ENCODE measurements at regions not wholly inside any gene's neighbourhood (a gene's known extent, or its start where the extent isn't known, plus 50 kb on each side); places are given as distances from the start of the nearest gene placed in this dataset.
A peak's percentile ranks its signal among the peaks of the same experiment; 100 is the strongest.
"Not testable (repeated sequence)": the region's sequence is repeated elsewhere in the genome, so short reads cannot be mapped to it uniquely, and the experiment has no call there.

DNA sequence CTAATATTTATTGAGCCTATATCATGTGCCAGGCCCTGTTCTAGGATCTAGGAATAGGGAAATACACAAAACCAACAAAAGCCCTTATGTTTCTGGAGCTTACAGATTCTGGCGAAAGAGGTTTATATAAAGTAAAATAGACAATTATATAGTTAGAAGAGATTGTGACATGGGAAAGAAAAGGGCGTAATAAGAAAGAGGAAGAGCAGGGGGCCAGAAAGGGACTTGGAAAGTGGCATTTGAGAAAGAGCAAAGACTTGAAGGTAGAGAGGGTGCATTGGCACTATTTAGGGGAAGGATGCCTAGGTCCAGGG lies 322.5 kb upstream of the FAM78B start:
- DNase-seq, result no peak

DNA sequence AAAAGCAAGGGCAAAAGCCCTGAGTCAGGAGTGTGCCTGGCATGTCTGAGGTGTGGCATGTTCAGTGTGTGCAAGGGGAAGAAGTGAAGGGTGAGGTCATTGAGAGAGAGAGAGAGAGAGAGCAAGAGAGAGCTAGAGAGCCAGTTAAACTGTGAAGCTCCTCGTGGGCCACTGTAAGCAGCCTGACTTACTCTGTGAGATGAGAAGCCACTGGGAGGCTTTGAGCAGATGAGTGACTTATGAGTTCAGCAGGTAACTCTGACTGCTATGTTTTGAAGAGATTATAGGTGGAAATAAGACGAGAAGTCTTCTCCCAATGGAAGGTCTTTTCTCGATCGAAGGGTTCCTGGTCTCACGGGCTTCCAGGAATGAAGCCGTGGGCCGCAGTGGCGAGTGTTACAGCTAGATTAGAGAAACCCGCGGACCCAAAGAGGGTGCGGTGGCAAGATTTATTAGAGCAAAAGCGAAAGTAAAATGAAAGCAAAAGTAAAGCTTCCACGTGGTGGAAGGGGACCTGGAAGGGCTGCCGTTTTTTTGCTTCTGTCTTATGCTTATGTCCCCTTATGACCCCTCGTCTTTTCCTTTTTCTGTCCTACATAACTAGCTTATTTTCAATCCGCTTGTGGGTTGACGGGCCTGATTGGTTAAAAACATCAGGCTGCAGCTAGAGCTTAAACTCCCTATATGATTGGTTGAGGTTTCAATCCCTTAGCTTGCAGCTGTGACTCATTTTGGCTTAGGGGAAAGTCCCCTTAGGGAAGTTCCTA lies 323.1 kb upstream of the FAM78B start:
- no peak for DNase-seq

- DNase-seq, result no peak
Measured at GRCh38 chr1:166490437-166490991, 323.7 kb upstream of the FAM78B start.

DNA sequence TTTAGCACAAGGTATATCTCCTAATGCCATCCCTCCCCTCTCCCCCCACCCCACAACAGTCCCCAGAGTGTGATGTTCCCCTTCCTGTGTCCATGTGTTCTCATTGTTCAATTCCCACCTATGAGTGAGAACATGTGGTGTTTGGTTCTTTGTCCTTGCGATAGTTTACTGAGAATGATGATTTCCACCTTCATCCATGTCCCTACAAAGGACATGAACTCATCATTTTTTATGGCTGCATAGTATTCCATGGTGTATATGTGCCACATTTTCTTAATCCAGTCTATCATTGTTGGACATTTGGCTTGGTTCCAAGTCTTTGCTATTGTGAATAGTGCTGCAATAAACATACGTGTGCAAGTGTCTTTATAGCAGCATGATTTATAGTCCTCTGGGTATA lies 327.0 kb upstream of the FAM78B start:
- not testable (repeated sequence) for DNase-seq

DNA sequence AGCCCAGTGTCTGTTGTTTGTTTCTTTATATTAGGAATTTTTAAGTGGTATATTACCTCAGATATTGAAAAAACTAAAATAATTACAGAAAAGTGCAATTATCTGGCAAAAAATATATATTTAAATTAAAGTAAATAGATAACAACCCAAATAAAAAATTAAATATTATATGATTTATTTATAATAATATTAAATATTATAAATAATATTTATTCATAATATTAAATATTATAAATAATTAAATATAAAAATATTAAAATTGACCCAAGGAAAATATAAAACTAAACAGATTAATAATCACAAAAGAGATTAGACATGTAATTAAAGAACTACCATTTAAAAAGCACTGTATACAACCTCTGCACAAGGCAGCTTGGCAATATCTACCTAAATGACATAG lies 331.9 kb upstream of the POGK start:
- no peak for DNase-seq

GRCh38 chr1:166511761-166512160 lies 327.5 kb upstream of the POGK start:
- peak in 1 of 58 donors; percentile 1 for DNase-seq

- DNase-seq, result no peak
Measured at GRCh38 chr1:166514067-166514466, 325.2 kb upstream of the POGK start.

DNA sequence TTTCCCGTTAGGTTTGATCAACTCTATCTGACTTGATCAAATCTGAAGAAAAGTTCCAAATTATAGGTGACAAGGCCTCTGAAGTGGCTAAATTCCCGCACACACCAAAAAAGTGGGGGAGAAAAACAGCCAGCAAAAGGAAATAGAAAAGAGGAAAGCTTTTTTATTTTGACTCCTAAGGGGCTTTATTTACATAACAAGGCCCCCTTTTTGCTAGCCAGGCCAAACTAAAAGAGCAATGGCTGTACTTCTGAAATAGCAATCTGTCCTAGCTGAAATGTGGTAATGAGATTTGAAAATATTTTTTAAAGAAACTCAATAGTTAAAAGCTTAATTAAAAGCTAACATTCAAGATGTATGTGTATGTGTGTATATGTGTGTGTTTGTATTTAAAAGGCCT lies 311.5 kb upstream of the POGK start:
- no peak for DNase-seq

DNA sequence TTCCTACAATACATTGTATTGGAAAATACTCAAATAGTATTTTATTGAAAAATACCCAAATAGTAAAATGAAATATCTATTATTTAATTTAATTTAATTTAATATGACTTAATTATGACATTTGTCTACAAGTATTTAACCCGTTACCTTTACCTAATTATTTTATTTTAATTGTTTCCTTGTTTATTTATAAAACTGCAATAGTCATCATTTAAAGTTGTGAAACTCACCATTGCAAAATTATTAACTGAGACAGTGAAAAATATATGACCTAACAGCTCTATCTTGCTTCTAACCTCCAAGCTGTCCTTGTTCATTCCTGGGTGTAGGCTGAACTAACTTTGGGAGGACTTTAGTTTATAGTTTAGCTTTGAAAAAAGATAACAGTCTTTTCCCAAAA lies 300.6 kb upstream of the POGK start:
- no peak for DNase-seq

DNA sequence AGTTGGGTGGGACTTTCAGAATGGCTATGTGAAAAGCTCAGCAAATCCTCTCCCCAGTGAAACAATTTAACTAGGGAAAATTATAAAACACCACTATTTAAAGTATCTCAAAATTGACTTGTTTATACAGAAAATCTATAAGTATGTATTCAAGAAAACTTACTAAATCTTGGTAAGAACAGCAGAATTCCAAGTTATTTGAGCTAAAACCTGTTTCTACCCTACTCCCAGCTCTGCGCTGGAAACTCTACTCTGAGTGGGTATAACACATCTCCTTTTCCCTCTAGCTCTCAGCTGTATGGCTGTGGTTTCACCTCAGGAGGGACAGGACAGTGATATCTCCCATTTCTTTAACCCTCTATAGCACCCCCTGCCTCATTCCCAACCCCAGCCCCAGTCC lies 295.2 kb upstream of the POGK start:
- no peak for DNase-seq

GRCh38 chr1:166544561-166544960 lies 294.7 kb upstream of the POGK start:
- DNase-seq, result no peak

DNA sequence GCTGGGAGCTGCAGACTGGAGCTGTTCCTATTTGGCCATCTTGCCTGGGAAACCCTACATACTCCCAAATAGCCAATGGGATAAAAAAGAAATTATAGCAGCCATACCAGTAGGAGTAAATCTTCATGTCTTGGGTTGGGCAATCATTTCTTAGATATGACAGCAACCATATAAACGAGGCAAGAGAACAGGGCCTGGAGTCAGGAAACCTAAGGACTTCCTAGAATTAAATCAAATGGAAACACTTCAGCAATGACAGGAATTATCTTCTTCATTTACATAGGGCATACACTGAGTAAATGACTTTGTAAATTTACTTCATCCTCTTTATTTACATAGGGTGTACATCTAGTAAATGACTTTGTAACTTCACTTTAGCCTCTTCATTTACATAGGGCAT lies 286.6 kb upstream of the POGK start:
- DNase-seq, result no peak

DNA sequence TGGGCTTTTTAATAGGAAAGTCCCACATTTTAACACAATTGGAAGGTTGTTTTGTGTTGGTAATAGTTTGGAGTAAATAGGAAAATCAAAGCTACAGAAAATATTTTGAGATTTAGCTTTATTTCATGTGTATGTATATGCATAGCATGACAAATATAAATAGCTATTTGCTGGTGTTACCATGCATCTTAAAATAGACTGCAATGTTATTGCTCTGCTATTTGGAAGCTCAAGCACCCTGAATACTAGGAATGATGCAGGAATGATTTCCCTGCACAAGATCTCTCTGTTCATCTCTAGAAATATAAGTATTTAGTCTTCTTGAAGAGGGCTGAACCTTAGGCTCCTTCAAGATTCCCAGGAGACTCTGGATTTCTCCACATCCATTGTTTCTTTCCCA lies 268.3 kb upstream of the POGK start:
- no peak for DNase-seq

DNA sequence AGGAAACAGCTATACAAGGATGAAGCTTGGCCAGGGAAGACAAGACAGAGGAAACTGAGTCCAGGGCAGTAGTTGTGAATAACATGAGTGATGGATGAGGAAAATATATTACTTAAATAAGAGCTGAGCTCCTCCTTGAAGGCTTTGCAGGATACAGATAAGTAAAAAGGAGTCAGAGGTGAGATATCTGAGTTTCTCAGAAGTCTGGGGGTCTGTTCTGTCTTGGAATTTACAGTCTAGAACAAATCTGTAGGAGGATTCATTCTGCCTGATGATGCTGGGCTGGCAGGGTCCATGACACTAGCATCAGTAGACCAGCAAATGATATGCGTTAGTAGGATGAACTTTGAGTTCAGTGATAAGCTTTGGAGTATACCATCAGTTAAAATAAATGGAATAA lies 266.1 kb upstream of the POGK start:
- no peak for DNase-seq

DNA sequence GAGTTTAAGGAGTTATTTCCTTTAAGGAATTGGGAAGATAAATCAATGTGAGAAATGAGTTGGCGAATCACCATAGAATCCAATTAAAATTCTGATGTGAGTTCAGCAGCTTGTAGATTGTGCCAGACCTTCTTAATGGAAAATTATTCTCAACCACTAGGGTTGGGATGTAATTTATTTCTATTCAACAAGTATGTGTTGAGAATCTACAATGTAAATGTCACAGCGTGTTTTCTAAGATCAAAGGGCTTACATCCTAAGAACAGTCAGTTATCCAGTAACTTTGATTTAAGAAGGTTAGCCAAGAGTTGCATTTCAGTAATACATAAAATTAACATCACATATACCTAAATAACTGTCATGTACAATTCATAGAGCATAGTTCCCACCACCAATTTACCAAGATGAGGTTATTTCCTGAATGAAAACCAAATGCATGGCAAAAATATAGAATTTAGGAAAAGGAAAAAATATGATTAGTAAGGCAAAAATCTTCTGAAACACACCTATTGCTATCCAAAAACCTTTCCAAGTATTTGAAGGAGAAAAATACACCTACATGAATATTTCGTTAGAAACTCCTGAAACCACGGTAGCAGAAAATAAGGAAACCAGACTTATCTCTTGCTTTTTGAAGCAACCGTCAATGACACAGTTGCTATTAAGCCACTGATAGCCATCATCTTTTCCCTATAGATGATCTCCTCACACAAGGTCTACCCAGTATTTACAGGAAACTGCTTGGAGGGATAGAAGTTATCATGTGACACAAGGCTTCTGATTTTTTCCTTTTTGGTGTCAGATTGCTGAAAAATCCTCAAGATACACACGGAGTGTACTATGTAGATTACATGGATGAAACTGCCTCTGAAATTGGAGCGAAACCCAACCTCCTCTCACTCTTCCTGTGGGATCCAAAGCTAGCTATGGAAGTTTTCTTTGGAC lies 259.4 kb upstream of the POGK start:
- no peak for DNase-seq

DNA sequence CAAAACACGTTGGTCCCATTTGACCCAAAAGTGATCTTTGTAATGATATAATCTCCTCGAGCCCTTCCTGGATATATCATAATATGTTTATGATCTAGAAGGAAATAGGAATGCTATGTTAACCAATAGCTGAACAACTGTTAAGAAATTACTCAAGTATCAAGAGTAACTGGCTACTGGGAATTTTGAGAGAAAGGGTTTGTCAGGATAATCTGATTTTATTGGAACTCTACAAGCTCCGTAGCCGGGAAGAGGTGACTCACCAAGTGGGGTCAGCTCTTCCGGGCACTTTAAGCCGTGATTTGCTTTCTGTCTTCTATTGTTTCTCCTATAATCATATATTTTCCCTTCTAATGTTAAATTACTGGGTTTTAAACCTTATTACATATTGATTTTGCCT lies 250.5 kb upstream of the POGK start:
- no peak for DNase-seq

DNA sequence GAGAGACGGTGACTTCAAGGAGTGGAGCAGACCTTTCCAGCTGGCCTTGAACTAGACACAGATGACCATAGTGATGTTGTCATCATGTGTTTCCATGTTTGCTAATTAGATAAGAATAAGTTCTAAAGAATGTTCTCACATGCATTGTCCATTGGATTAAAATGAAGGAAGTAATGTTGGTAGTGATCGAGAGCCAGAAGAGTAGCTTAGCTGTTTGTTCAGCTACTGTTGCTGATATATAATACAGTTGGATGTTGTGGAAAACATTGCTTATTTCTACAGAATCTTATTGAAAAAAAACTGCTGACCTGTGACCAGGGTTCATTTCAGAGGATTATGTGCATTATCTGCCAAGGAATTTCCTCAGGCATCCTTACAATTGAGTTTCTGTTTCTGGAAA lies 249.1 kb upstream of the POGK start:
- DNase-seq, result no peak

DNA sequence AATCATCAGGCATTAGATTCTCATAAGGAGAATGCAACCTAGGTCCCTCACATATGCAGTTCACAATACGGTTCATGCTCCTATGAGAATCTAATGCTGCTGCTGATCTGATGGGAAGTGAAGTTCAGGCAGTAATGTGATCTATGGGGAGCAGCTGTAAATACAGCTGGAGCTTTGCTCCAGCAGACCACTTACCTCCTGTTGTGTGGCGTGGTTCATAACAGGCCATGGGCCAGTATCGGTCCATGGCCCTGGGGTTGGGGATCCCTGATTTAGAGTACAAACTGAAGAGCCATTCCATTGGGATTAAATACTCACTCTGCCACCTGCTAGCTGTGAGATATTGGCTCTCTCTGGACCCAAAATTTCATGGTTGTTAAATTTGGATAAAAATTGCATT lies 244.6 kb upstream of the POGK start:
- DNase-seq, result no peak

DNA sequence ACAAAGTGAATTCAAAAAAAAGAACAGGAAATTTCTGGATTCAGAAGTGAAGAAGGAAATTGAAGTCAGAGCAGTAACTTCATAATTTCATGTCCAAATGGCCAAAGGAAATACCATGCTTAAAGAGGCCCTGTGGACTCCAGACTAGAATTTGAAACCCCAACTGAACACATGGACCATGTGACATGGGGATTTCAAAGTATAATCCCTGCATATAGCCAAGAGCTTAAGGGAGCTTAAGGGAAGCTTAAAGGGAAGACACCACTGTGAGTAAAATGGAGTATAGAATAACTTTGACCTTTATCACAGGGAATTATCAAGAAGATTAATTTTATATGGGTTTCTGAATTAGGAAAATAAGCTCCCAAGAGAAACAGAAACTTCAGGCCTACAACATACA lies 241.8 kb upstream of the POGK start:
- DNase-seq, result no peak

DNA sequence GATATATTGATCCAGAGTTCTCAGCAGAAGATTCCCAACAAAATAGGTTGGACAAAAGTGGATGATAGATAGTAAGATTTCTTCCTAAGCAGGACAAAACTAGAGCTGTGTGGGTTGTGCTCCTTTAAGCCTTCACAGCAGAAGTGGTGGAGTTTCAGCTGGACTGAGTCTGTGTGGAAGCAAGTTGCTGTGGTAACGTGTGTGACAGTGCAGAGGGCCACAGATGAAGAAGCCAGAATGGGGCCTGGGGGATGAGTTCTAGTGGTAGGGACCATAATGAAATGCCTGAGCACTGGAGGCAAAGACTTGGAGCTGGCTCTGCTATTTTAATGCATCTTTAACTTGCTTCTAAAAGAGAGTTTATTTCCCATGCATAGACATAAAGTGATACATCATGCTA lies 238.7 kb upstream of the POGK start:
- DNase-seq, result peak in 1 of 58 donors; percentile 2

- DNase-seq, result no peak
Measured at GRCh38 chr1:166601650-166602278, 237.5 kb upstream of the POGK start.

- DNase-seq, result not testable (repeated sequence)
Measured at GRCh38 chr1:166602801-166603200, 236.5 kb upstream of the POGK start.

All from anterior cingulate cortex (tissue), 58 donors.